ENCODE measurements at regions not wholly inside any gene's neighbourhood (a gene's known extent, or its start where the extent isn't known, plus 50 kb on each side); places are given as distances from the start of the nearest gene placed in this dataset.

- no peak overlapping the region for H2AFZ ChIP-seq (ENCODE audit: low read length)
- H3K9me2 ChIP-seq (replicated peaks; ENCODE audit: insufficient read depth, low read length), result no peaks in the 10 kb centered on the region
- no peak overlapping the region for H3K4me3 ChIP-seq (ENCODE audit: low read length)
- no peaks in the 10 kb centered on the region for H3K79me2 ChIP-seq (ENCODE audit: low read length)
- peaks cover 3% of the 10 kb centered on the region; the same call in 1 of the 2 replicates for H3F3A ChIP-seq (ENCODE audit: insufficient read depth, low read length)
- DNase-seq, result no peak
- no peaks in the 10 kb centered on the region for H3K9me3 ChIP-seq (replicated peaks; ENCODE audit: insufficient read depth, low read length)
- TF ChIP-seq CTCF (IDR thresholded peaks at IDR 0.05; ENCODE audit: low read length), result no peak
- no peak overlapping the region for H3K4me2 ChIP-seq (ENCODE audit: low read depth, low read length)
- no peak overlapping the region for H3K9ac ChIP-seq (ENCODE audit: low read length)
- peaks cover 3% of the 10 kb centered on the region for H3K4me1 ChIP-seq (ENCODE audit: low read length)
- H3K27me3 ChIP-seq (replicated peaks; ENCODE audit: insufficient read depth, low read length), result no peaks in the 10 kb centered on the region
- H3K36me3 ChIP-seq (replicated peaks; ENCODE audit: insufficient read depth, low read length), result no peaks in the 10 kb centered on the region
- H3K27ac ChIP-seq (ENCODE audit: low read length), result no peak overlapping the region
- no peaks in the 10 kb centered on the region for H4K20me1 ChIP-seq (ENCODE audit: insufficient read depth, low read length)
Measured at GRCh38 chr5:40399349-40399748, 280.4 kb upstream of the PTGER4 start.

GRCh38 chr5:40397976-40398375 is 281.7 kb upstream of the PTGER4 start:
- Histone ChIP-seq H3K27me3 (replicated peaks; ENCODE audit: insufficient read depth, low read length) (no peaks in the 10 kb centered on the region), H3K27ac (ENCODE audit: low read length) (no peak overlapping the region), H2AFZ (ENCODE audit: low read length) (no peak overlapping the region), H3F3A (ENCODE audit: insufficient read depth, low read length) (no peaks in the 10 kb centered on the region), H3K4me3 (ENCODE audit: low read length) (no peak overlapping the region), H3K36me3 (replicated peaks; ENCODE audit: insufficient read depth, low read length) (no peaks in the 10 kb centered on the region), H3K4me1 (ENCODE audit: low read length) (no peaks in the 10 kb centered on the region), H3K4me2 (ENCODE audit: low read depth, low read length) (no peak overlapping the region), H3K9me2 (replicated peaks; ENCODE audit: insufficient read depth, low read length) (no peaks in the 10 kb centered on the region), H3K79me2 (ENCODE audit: low read length) (no peaks in the 10 kb centered on the region), H4K20me1 (ENCODE audit: insufficient read depth, low read length) (no peaks in the 10 kb centered on the region), H3K9ac (ENCODE audit: low read length) (no peak overlapping the region), H3K9me3 (replicated peaks; ENCODE audit: insufficient read depth, low read length) (no peaks in the 10 kb centered on the region)
- no peak for DNase-seq
- TF ChIP-seq CTCF (IDR thresholded peaks at IDR 0.05; ENCODE audit: low read length), result no peak
- no peak for TF ChIP-seq EZH2 (optimal IDR thresholded peaks at IDR 0.05; ENCODE audit: low read depth, low read length)
- no peak for TF ChIP-seq EZH2phosphoT487 (IDR thresholded peaks at IDR 0.05; ENCODE audit: low read length)

- H3F3A ChIP-seq (ENCODE audit: insufficient read depth, low read length), result no peaks in the 10 kb centered on the region
- no peak overlapping the region for H3K4me3 ChIP-seq (ENCODE audit: low read length)
- H3K79me2 ChIP-seq (ENCODE audit: low read length), result no peaks in the 10 kb centered on the region
- no peaks in the 10 kb centered on the region for H3K36me3 ChIP-seq (replicated peaks; ENCODE audit: insufficient read depth, low read length)
- DNase-seq, result no peak
- H2AFZ ChIP-seq (ENCODE audit: low read length), result no peak overlapping the region
- H3K4me2 ChIP-seq (ENCODE audit: low read depth, low read length), result no peak overlapping the region
- no peaks in the 10 kb centered on the region for H3K27me3 ChIP-seq (replicated peaks; ENCODE audit: insufficient read depth, low read length)
- H4K20me1 ChIP-seq (ENCODE audit: insufficient read depth, low read length), result no peaks in the 10 kb centered on the region
- no peak overlapping the region for H3K9ac ChIP-seq (ENCODE audit: low read length)
- H3K27ac ChIP-seq (ENCODE audit: low read length), result no peak overlapping the region
- TF ChIP-seq EZH2phosphoT487 (IDR thresholded peaks at IDR 0.05; ENCODE audit: low read length) (no peak), CTCF (IDR thresholded peaks at IDR 0.05; ENCODE audit: low read length) (no peak), EZH2 (optimal IDR thresholded peaks at IDR 0.05; ENCODE audit: low read depth, low read length) (no peak)
- H3K9me2 ChIP-seq (replicated peaks; ENCODE audit: insufficient read depth, low read length), result no peaks in the 10 kb centered on the region
- H3K4me1 ChIP-seq (ENCODE audit: low read length), result no peaks in the 10 kb centered on the region
- no peaks in the 10 kb centered on the region for H3K9me3 ChIP-seq (replicated peaks; ENCODE audit: insufficient read depth, low read length)
Measured at GRCh38 chr5:40397091-40397490, 282.6 kb upstream of the PTGER4 start.

All from MM.1S (cell line).